SK-N-SH treated with all-trans-retinoic acid at 6 μM for 48 hours (cell line): ENCODE measurements at regions not wholly inside any gene's neighbourhood (a gene's known extent, or its start where the extent isn't known, plus 50 kb on each side); places are given as distances from the start of the nearest gene placed in this dataset.

Source experiments
- BACH2 ChIP-seq: fragments of 250-450 bp; sonication (Bioruptor Pico); IDR thresholded peaks from 2 replicates; pipeline ENCODE4 v1.9.0; 2021; ENCODE audit warnings: mild to moderate bottlenecking, borderline replicate concordance
- CSDC2 ChIP-seq: fragments of 250-450 bp; sonication (Bioruptor Pico); IDR thresholded peaks from 2 replicates; pipeline ENCODE4 v1.5.0; 2020; ENCODE audit warnings: mild to moderate bottlenecking, moderate library complexity
- OSR1 ChIP-seq: fragments of 250-450 bp; sonication (Bioruptor Pico); IDR thresholded peaks from 2 replicates; pipeline ENCODE4 v1.8.0; 2022; ENCODE audit warnings: moderate library complexity, mild to moderate bottlenecking, inconsistent platforms
- ZC3H10 ChIP-seq: fragments of 250-450 bp; sonication (Bioruptor Pico); IDR thresholded peaks from 2 replicates; pipeline ENCODE4 v1.5.1; 2021; ENCODE audit warnings: mild to moderate bottlenecking, moderate library complexity
- ZFP3 ChIP-seq: fragments of 250-450 bp; sonication (Bioruptor Pico); IDR thresholded peaks from 2 replicates; pipeline ENCODE4 v1.5.0; 2020; ENCODE audit warnings: mild to moderate bottlenecking, moderate library complexity
- ZFP30 ChIP-seq: fragments of 450-650 bp; formaldehyde crosslinking; IDR thresholded peaks from 2 replicates; pipeline ENCODE4 v1.5.0; 2022; ENCODE audit warnings: mild to moderate bottlenecking, moderate library complexity
- TF ChIP-seq, protein P1 (sequence below): fragments of 250-450 bp; sonication (Bioruptor Pico); IDR thresholded peaks from 2 replicates; pipeline ENCODE4 v1.5.0; 2020; ENCODE audit warnings: mild to moderate bottlenecking, moderate library complexity

- no peak for TF ChIP-seq CSDC2
- no peak for TF ChIP-seq ZFP30 (CRISPR knock-in tag)
- no peak for TF ChIP-seq ZFP3
- TF ChIP-seq, protein P1, sequence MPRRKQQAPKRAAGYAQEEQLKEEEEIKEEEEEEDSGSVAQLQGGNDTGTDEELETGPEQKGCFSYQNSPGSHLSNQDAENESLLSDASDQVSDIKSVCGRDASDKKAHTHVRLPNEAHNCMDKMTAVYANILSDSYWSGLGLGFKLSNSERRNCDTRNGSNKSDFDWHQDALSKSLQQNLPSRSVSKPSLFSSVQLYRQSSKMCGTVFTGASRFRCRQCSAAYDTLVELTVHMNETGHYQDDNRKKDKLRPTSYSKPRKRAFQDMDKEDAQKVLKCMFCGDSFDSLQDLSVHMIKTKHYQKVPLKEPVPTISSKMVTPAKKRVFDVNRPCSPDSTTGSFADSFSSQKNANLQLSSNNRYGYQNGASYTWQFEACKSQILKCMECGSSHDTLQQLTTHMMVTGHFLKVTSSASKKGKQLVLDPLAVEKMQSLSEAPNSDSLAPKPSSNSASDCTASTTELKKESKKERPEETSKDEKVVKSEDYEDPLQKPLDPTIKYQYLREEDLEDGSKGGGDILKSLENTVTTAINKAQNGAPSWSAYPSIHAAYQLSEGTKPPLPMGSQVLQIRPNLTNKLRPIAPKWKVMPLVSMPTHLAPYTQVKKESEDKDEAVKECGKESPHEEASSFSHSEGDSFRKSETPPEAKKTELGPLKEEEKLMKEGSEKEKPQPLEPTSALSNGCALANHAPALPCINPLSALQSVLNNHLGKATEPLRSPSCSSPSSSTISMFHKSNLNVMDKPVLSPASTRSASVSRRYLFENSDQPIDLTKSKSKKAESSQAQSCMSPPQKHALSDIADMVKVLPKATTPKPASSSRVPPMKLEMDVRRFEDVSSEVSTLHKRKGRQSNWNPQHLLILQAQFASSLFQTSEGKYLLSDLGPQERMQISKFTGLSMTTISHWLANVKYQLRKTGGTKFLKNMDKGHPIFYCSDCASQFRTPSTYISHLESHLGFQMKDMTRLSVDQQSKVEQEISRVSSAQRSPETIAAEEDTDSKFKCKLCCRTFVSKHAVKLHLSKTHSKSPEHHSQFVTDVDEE (CRISPR knock-in tag) = no peak
- TF ChIP-seq ZC3H10 (CRISPR knock-in tag) = no peak
- TF ChIP-seq BACH2 (CRISPR knock-in tag) = no peak
- TF ChIP-seq OSR1 (CRISPR knock-in tag) = no peak
These were observed 72.8 kb downstream of the PITPNM2 start for GRCh38 chr12:123078120-123078465.
